Activated CD4-positive, CD25-positive, alpha-beta regulatory T cell treated with anti-CD3 and anti-CD28 coated beads, Interleukin-2, amount 50 U/mL, for 24 hours (primary cell): ENCODE measurements at regions not wholly inside any gene's neighbourhood (a gene's known extent, or its start where the extent isn't known, plus 50 kb on each side); places are given as distances from the start of the nearest gene placed in this dataset.
"Not testable (repeated sequence)": the region's sequence is repeated elsewhere in the genome, so short reads cannot be mapped to it uniquely, and the experiment has no call there.

Experiments
- ATAC-seq, 2 donors: fragments of 150-1000 bp; cut with Tn5 transposase; one replicate each; pipeline ENCODE4 v1.10.0; 2021; ENCODE audit warnings: mild to moderate bottlenecking in 1 of 2, moderate library complexity in 1 of 2

DNA sequence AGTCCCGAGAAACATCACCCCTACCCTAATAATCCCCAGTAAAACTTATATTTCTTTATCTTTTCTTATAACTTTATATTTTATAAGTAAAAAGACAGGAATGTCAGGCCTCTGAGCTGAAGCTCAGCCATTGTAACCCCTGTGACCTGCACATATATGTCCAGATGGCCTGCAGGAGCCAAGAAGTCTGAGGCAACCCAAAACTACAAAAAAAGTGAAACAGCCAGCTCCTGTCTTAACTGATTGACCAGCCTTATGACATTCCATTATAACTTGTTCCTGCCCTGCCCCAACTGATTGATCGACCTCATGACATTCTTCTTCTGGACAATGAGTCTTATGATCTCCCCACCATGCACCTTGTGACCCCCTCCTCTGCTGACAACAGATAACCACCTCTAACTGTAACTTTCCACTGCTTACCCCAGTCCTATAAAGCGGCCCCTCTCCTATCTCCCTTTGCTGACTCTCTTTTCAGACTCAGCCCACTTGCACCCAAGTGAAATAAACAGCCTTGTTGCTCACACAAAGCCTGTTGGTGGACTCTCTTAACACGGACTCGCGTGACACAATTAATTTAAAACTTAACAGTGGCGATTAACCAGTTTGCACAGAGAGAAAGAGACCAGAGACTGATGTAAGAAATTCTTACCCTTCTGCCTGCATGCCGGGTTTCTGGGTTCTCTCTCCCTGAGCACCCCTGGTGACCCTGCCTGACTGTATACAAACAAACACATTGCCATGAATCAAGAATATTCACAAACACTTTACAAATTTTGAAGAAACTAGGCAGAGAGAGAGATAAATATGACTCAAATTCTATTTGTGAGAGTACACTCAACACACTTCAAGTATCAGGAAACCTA, 1109.2 kb upstream of the TMEM132C start:
- ATAC-seq: not testable (repeated sequence)

GRCh38 chr12:127158385-127159061, 1108.4 kb upstream of the TMEM132C start:
- ATAC-seq: no peak

GRCh38 chr12:127161466-127161865, 1105.5 kb upstream of the TMEM132C start:
- no peak for ATAC-seq

GRCh38 chr12:127162307-127162706, 1104.7 kb upstream of the TMEM132C start:
- no peak for ATAC-seq

- peak; percentile 82 to 89 for ATAC-seq
These were observed 1104.1 kb upstream of the TMEM132C start for GRCh38 chr12:127162902-127163301.

DNA sequence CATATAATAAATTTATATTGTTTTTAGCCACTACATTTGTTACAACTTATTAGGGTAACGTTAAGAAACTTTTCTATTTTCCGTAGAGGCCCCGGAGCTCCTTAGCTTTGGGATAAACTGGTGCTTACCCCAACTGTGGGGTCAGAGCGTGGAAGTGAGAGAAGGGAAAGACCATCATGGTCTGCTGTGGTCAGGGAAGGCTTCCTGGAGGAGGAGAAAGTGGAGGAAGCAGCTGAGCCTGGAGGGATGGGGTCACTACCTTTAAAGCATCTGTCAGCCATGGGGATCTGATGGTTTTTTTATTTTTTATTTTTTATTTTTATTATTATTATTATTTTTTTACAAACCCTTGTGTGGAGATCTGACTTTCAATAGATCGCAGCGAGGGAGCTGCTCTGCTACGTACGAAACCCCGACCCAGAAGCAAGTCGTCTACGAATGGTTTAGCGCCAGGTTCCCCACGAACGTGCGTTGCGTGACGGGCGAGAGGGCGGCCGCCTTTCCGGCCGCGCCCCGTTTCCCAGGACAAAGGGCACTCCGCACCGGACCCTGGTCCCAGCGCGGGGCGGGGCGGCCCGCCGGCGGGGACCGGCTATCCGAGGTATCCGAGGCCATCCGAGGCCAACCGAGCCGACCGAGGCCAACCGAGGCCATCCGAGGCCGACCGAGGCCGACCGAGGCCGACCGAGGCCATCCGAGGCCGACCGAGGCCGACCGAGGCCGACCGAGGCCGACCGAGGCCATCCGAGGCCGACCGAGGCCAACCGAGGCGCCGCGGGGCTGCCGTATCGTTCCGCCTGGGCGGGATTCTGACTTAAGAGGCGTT, 1101.2 kb upstream of the TMEM132C start:
- ATAC-seq: peak; percentile 75 to 83

DNA sequence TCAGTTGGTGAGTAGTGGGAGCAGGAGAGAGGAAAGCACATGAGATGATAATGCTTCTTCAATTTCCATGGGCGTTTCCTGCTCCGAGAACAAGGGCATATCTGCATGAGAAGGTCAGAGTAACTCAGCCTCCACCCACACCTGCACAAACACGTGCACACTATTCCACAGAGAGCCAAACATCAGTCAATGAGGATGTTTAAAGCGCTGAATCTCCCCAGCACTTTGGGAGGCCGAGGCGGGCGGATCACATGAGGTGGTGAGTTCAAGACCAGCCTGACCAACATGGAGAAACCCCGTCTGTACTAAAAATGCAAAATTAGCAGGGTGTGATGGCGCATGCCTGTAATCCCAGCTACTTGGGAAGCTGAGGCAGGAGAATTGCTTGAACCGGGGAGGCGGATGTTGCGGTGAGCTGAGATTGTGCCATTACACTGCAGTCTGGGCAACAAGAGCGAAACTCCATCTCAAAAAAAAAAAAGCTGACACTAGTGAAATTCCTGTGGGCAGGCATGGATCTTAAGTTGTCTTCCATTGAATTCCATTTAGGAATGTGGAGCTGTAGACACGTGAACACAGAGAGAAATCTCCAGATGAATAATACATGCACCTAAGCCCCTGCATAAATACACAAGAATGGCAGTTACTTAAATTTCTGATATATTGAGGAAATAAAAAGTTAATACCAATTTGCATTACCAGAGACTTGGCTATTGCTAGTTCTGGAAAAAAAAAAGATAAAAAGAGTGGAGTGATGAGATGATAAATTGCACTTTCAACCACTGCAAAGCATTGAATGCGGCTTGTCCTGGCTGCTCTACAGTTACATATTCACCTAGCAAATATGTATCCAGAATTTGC, 1097.4 kb upstream of the TMEM132C start:
- ATAC-seq: no peak

DNA sequence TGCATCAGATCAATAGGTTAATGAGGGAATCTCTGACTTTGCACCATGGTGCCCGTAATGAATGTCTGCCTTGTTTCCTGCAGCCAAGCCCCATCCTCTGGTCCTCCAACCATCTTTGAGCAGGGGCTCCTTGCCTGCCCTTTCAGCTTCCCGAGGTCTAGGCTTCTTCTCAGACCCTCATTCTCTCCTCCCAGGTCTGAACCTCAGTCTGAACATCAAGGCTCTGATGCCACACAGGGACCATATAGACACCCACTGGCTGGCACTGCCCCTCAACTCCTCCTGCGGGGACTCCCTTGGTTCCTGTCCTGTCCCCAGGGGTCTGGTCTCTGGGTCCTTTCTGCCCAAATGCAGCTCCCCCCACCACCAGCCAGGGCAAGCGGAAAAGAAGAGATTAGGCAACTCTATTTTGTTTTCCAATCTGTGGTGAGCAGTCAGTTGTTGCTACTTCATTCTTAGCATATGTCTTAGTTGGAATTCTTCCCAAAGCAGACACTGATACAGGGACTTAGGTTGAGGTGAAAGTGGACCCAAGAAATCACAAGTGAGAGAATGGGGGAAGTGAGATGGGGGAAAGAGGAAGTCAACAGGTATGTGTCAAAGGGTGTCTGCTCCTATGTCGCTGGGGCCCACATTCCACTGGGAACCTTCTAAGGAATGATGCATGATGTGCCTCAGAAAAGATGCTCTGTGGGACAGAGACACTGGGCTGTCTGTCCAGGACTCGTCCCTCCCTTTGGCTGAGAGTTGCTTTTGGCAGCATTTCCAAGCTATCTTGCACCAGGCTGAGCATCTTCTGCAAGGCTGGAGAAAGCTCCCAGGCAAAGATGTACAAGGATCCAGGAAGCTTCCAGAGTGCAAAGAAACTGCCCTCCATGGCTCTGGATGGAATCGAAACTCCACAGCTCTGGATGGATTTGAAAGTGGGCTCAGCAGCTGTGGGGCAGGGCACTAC, 1096.5 kb upstream of the TMEM132C start:
- ATAC-seq: no peak

DNA sequence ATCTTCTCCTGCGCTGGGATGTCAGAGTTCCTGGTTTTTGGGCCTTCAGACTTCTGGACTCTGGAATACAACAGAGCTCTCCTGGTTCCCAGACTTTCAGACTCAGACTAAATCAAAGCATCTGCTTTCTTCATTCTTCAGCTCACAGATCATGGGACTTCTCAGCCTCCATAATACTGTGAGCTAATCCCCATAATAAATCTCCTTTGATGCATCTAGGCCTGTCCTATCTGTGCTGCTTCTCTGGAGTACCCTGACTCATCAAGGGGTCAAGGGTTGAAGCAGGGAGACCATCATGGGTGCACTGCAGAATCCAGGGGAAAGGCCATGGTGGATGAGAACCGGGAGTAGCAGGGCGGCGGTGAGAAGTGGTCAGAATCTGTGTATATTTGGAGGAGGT, 1094.1 kb upstream of the TMEM132C start:
- ATAC-seq: no peak

GRCh38 chr12:127173971-127174370, 1093.0 kb upstream of the TMEM132C start:
- not testable (repeated sequence) for ATAC-seq

GRCh38 chr12:127174881-127175280, 1092.1 kb upstream of the TMEM132C start:
- no peak for ATAC-seq

DNA sequence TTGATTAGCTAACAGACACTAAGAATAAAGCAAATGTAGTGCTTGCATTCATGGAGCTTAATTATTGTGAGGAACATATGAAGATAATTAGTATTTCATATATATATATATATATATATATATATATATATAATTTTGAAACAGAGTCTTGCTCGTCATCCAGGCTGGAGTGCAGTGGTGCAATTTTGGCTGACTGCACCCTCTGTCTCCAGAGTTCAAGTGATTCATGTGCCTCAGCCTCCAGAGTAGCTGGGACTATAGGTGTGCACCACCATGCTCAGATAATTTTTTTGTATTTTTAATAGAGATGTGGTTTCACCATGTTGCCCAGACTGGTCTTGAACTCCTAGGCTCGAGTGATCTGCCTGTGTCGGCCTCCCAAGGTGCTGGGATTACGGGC, 1091.6 kb upstream of the TMEM132C start:
- no peak for ATAC-seq

DNA sequence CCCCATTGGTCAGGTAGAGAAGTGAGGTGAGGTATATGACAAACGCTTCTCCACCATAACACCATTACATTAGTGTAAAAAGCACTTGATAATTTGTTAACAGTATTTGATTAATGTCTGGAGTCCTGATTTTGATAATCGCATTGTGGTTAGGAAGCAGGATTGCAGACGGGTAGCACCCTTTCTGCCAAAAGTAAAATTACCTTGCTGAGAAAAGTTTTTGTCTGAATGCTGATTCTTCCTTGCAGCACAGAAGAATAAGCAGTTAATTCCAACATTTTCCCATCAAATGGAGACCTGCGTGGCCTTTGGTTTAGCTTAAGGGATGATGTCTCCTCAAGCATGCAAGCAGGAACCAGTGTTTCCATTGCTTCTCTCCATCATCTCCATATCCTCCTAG, 1090.2 kb upstream of the TMEM132C start:
- ATAC-seq: no peak

DNA sequence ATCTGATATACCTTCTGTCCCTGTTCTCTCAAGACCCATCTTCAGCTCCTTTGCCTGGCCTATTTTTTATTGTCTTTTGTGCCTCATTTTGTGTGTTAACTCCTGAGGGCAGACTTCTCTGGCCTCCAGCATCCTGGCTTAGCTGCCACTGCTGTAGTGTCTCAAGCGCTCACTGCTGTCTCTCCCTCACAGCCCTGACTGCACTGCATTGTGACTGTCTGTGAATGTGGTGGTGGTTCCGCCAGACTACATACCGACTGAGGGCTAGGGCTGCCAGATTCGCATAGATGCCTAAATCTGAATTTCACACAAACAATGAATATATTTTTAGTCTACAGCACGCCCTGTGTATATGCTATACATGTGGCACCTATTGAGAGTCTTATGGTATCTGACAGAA, 1088.9 kb upstream of the TMEM132C start:
- no peak for ATAC-seq

DNA sequence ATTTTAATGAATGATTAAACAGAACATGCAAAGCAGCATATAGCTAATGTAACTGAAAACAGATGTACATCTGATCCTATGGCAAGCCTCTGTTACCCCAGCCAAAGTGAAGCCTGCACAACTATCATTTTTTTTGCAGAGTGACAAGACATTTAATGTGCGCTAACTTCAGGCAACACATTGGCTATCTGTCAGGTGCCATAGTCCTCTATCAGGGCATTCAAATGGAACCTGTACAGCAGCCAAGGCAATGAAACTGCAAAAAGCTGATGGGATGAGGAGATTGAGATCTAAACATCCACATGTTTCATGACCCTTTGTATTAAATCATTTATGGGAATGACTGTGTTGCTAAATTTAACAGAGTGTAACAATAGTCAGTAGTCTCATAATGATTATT, 1088.5 kb upstream of the TMEM132C start:
- ATAC-seq: no peak

DNA sequence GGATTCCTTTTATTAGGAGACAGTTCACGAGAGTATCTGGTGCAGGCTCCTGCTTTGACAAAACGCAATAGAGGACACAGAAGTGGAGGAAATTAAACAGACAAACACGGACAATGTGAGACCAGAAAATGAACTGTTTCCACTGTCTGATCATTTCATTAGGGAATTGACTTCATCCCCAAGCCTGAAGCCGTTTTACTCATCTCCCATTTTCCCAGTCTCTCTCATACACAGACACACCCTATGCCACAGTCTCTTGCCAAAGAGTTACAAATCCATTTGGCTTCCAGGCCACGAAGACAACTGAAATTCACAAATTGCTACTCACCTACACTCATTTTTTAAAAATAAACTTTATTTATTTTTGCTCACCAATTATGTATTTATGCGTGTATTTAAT, 1087.8 kb upstream of the TMEM132C start:
- ATAC-seq: no peak

DNA sequence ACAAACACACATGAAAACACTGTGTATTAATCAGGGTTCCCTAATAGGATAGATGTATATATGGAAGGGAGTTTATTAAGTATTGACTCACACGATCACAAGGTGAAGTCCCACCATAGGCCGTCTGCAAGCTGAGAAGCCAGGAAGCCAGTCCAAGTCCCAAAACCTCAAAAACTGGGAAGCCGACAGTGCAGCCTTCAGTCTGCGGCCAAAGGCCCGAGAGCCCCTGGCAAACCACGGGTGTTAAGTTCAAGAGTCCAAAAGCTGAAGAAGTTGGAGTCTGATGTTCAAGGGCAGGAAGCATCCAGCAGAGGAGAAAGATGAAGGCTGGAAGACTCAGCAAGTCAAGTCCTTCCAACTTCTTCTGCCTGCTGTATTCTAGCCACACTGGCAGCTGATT, 1085.0 kb upstream of the TMEM132C start:
- no peak for ATAC-seq

- no peak for ATAC-seq
These were observed 1077.0 kb upstream of the TMEM132C start for GRCh38 chr12:127189992-127190391.

DNA sequence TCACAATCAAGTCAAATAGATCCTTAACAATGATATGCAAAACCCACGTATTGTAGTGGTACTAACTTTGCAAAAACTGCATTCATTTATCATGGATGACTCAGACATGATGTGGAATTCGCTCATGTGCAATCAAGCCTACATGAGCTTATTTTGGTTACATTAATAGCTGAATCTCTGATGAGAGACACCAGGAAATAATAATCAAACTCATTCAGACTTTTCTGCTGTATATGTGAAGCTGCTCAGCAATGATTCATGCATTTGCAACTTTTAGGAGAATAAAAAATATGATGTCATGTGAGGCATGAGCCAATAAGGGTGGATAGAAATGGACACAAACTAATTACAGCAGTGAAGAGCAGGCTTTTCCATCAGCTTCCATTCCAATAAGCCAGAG, 1075.8 kb upstream of the TMEM132C start:
- no peak for ATAC-seq

DNA sequence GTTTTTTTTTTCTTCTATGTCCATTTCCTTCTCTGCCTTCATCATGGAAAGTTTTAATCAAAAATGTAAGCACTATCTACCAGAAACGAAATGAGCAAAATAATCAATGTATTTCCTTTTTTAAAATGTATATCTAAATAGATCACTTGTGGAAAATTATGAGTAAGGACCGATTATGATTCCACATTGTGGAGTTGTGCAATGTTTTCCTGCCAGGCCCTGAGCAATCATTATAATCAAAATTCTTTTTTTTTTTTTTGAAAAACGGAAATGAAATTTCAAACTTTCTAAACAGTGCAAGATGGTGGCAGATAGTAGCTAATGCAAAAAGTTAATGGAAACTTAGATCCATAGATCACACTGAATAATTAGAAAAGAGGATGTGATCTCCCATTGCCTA, 1074.6 kb upstream of the TMEM132C start:
- ATAC-seq: no peak

GRCh38 chr12:127193341-127193740, 1073.6 kb upstream of the TMEM132C start:
- no peak for ATAC-seq
